ENCODE measurements at regions not wholly inside any gene's neighbourhood (a gene's known extent, or its start where the extent isn't known, plus 50 kb on each side); places are given as distances from the start of the nearest gene placed in this dataset.

- H3K4me3 ChIP-seq (replicated peaks; ENCODE audit: low read depth, low read length) = no peak overlapping the region
- no peak for DNase-seq (ENCODE audit: extremely low read depth, insufficient read length)
- H3K36me3 ChIP-seq (ENCODE audit: control insufficient read depth, insufficient read depth, low read length) = no peaks in the 10 kb centered on the region
- TF ChIP-seq CTCF (IDR thresholded peaks at IDR 0.05; ENCODE audit: insufficient read depth, low read length, poor library complexity, severe bottlenecking) = no peak
- no peaks in the 10 kb centered on the region for H3K27me3 ChIP-seq (replicated peaks; ENCODE audit: control insufficient read depth, insufficient read depth, low read length)
Measured at GRCh38 chr4:35884714-35885480, 359.4 kb downstream of the ARAP2 start.

DNA sequence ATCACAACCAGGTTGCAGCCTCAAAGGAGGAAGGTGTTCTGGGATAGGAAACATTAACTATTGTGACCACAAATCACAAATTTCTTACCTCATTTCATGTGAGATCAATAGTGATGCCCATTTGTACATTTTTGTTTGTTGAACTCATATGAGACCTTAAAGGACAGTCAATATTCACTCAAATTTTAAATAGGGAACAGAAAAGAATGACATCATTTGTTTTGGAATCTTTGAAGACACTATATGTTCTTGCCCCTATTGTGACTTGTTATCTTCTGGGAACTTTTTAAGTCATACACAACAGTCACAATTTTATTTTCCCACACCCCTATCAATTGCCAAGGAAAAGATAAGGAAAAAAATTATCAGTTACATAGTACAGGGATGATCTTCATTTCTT lies 346.5 kb downstream of the ARAP2 start:
- DNase-seq (ENCODE audit: extremely low read depth, insufficient read length) = no peak
- TF ChIP-seq CTCF (IDR thresholded peaks at IDR 0.05; ENCODE audit: insufficient read depth, low read length, poor library complexity, severe bottlenecking) = no peak
- H3K27me3 ChIP-seq (replicated peaks; ENCODE audit: control insufficient read depth, insufficient read depth, low read length) = no peaks in the 10 kb centered on the region

DNA sequence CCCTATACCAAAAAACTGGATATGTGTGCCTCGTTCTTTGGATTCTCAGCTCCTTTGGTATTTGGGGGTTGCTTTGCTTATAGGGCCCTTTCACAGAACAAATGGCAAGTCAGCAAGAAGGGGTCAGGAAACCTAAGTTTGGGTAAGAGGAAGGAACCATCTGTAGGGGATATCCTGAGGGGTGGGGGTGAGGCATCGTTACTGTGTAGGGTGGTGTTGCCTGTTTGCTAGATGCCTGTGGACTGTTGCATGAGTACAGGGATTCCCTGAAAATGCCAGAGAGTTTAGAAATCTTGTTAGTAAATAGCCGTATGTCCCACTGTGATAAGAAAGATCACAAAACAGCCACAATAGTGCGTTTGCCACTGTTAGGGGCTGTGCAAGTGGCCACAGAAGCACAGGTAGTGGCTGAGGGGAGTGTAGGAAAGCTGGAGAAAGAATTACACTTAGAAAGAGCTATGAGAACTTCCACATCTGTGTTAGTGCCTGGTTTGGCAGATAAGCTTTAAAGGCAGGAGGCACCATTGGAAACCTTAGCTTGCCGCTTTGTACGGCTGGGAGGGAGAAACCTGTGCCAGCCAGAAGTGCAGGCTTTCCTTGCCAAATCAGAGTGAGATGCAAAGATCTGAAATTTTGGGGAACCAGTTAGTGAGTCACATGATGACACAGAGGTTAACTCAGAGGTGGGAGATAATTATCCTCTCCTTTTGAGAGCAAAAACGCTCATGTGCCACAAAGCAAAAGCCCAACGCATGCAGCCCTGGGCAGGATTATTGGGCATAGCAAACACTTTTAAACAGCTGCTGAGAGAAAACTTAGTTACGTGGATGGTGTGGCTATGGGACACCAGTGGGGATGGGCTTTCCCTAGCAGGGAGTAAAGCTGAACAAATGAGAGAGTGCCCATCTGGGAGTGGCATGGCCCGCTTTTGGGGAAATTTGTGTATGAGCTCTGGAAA lies 343.7 kb downstream of the ARAP2 start:
- Histone ChIP-seq H3K4me3 (replicated peaks; ENCODE audit: low read depth, low read length) (no peak overlapping the region), H3K27me3 (replicated peaks; ENCODE audit: control insufficient read depth, insufficient read depth, low read length) (no peaks in the 10 kb centered on the region), H3K36me3 (ENCODE audit: control insufficient read depth, insufficient read depth, low read length) (no peaks in the 10 kb centered on the region)
- no peak for DNase-seq (ENCODE audit: extremely low read depth, insufficient read length)
- no peak for TF ChIP-seq CTCF (IDR thresholded peaks at IDR 0.05; ENCODE audit: insufficient read depth, low read length, poor library complexity, severe bottlenecking)

More for the DNA sequence above, 346.5 kb downstream of the ARAP2 start:
- Histone ChIP-seq H3K4me3 (replicated peaks; ENCODE audit: low read depth, low read length) (no peak overlapping the region), H3K36me3 (ENCODE audit: control insufficient read depth, insufficient read depth, low read length) (no peaks in the 10 kb centered on the region)

GRCh38 chr4:35912174-35912573 lies 332.1 kb downstream of the ARAP2 start:
- TF ChIP-seq CTCF (IDR thresholded peaks at IDR 0.05; ENCODE audit: insufficient read depth, low read length, poor library complexity, severe bottlenecking) = no peak
- Histone ChIP-seq H3K36me3 (ENCODE audit: control insufficient read depth, insufficient read depth, low read length) (no peaks in the 10 kb centered on the region), H3K27me3 (replicated peaks; ENCODE audit: control insufficient read depth, insufficient read depth, low read length) (no peaks in the 10 kb centered on the region), H3K4me3 (replicated peaks; ENCODE audit: low read depth, low read length) (no peak overlapping the region)
- peak; percentile 29 for DNase-seq (ENCODE audit: extremely low read depth, insufficient read length)

DNA sequence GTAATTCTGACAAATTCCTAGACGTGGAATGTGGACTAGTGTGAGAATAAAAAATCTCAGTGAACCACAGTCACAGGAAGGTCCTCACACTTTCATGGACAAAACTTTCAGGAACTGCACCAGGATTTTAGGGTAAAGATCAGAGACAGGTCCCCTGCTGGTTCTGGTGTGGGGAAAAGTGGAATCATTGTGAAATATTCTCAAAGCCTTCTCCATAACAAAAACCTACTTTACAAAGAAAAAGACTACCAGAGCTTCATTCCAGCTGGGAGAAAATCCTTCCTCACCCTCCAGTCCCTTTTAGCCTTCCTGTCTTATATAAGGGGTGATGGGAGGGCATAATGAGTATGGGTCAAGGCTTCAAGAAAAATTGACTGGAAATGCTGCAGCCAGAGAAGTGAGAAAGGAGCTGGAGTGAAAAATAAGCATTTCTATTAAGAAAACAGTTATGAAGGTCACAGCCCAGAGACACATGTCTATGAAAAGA lies 325.8 kb downstream of the ARAP2 start:
- Histone ChIP-seq H3K4me3 (replicated peaks; ENCODE audit: low read depth, low read length) (no peak overlapping the region), H3K27me3 (replicated peaks; ENCODE audit: control insufficient read depth, insufficient read depth, low read length) (no peaks in the 10 kb centered on the region), H3K36me3 (ENCODE audit: control insufficient read depth, insufficient read depth, low read length) (no peaks in the 10 kb centered on the region)
- TF ChIP-seq CTCF (IDR thresholded peaks at IDR 0.05; ENCODE audit: insufficient read depth, low read length, poor library complexity, severe bottlenecking) = no peak
- DNase-seq (ENCODE audit: extremely low read depth, insufficient read length) = no peak
